ENCODE measurements at regions not wholly inside any gene's neighbourhood (a gene's known extent, or its start where the extent isn't known, plus 50 kb on each side); places are given as distances from the start of the nearest gene placed in this dataset.

DNA sequence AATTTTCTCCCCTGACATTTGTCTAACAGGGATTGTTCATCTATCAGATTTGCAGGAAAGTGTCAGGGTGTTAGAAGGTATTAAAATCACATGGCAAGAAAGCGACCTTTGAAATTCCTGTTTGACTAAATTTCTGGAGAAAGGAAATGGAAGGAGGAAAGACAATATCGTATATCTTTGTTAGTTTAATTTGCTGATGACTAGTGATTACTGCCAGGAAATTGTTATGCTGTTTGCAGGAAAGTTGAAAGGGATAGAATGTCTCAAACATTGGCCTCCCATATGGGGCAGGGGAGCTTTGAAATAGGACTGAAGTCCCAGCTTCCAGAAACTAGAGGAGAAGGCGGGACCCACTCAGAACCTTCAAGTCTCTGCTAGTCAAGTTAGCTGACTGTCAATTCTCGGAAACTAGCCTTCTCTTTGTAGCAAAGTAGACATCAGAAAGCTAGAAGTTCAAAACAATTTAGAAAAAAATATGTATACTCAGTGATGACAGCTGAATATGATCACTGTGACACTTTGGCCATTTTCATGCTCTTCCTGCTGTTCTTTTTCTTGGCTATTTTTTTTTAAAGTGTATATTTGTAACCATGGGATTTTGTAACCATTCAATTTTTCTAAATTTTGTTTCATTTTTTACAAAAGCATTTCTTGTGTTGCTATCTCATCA is 53.4 kb upstream of the RALGAPA2 start:
- TF ChIP-seq GATA3 (IDR thresholded peaks at IDR 0.05; ENCODE audit: borderline replicate concordance) (no peak), RAD21 (conservative IDR thresholded peaks at IDR 0.05 in 1 of 2, IDR thresholded peaks at IDR 0.05 in 1 of 2) (no peak), ZFP36 (IDR thresholded peaks at IDR 0.05; ENCODE audit: borderline replicate concordance, partially characterized antibody) (no peak)
- TF ChIP-seq, protein P1, sequence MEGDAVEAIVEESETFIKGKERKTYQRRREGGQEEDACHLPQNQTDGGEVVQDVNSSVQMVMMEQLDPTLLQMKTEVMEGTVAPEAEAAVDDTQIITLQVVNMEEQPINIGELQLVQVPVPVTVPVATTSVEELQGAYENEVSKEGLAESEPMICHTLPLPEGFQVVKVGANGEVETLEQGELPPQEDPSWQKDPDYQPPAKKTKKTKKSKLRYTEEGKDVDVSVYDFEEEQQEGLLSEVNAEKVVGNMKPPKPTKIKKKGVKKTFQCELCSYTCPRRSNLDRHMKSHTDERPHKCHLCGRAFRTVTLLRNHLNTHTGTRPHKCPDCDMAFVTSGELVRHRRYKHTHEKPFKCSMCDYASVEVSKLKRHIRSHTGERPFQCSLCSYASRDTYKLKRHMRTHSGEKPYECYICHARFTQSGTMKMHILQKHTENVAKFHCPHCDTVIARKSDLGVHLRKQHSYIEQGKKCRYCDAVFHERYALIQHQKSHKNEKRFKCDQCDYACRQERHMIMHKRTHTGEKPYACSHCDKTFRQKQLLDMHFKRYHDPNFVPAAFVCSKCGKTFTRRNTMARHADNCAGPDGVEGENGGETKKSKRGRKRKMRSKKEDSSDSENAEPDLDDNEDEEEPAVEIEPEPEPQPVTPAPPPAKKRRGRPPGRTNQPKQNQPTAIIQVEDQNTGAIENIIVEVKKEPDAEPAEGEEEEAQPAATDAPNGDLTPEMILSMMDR (IDR thresholded peaks at IDR 0.05): no peak
- TF ChIP-seq, protein P2, sequence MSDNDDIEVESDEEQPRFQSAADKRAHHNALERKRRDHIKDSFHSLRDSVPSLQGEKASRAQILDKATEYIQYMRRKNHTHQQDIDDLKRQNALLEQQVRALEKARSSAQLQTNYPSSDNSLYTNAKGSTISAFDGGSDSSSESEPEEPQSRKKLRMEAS (IDR thresholded peaks at IDR 0.05): no peak
- TF ChIP-seq, protein P3, sequence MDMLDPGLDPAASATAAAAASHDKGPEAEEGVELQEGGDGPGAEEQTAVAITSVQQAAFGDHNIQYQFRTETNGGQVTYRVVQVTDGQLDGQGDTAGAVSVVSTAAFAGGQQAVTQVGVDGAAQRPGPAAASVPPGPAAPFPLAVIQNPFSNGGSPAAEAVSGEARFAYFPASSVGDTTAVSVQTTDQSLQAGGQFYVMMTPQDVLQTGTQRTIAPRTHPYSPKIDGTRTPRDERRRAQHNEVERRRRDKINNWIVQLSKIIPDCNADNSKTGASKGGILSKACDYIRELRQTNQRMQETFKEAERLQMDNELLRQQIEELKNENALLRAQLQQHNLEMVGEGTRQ (IDR thresholded peaks at IDR 0.05): no peak
- TF ChIP-seq, protein P4, sequence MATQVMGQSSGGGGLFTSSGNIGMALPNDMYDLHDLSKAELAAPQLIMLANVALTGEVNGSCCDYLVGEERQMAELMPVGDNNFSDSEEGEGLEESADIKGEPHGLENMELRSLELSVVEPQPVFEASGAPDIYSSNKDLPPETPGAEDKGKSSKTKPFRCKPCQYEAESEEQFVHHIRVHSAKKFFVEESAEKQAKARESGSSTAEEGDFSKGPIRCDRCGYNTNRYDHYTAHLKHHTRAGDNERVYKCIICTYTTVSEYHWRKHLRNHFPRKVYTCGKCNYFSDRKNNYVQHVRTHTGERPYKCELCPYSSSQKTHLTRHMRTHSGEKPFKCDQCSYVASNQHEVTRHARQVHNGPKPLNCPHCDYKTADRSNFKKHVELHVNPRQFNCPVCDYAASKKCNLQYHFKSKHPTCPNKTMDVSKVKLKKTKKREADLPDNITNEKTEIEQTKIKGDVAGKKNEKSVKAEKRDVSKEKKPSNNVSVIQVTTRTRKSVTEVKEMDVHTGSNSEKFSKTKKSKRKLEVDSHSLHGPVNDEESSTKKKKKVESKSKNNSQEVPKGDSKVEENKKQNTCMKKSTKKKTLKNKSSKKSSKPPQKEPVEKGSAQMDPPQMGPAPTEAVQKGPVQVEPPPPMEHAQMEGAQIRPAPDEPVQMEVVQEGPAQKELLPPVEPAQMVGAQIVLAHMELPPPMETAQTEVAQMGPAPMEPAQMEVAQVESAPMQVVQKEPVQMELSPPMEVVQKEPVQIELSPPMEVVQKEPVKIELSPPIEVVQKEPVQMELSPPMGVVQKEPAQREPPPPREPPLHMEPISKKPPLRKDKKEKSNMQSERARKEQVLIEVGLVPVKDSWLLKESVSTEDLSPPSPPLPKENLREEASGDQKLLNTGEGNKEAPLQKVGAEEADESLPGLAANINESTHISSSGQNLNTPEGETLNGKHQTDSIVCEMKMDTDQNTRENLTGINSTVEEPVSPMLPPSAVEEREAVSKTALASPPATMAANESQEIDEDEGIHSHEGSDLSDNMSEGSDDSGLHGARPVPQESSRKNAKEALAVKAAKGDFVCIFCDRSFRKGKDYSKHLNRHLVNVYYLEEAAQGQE (IDR thresholded peaks at IDR 0.05): no peak
